ENCODE measurements at regions not wholly inside any gene's neighbourhood (a gene's known extent, or its start where the extent isn't known, plus 50 kb on each side); places are given as distances from the start of the nearest gene placed in this dataset.

DNA sequence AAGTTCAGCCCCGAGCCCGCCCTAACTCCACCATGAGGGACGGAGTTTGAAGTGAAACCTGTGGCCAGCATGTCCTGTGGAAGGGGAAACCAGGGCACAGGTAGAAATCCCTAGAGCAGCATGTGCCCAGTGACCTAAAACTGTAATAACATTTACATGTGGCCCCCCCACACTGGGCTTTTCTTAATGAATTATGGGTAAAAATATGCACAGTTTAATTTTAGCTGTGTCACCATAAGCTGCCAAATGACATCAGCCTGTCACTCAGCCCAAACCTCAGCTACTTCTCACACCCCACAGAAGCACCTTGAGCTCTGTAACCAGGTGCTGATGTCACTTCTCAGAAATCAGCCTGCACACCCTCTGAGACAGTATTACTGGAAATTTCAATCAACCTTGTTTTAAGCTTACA is 50.0 kb upstream of the SLC19A1 start:
- DNase-seq (ENCODE audit: low read depth) = peak; percentile 69

DNA sequence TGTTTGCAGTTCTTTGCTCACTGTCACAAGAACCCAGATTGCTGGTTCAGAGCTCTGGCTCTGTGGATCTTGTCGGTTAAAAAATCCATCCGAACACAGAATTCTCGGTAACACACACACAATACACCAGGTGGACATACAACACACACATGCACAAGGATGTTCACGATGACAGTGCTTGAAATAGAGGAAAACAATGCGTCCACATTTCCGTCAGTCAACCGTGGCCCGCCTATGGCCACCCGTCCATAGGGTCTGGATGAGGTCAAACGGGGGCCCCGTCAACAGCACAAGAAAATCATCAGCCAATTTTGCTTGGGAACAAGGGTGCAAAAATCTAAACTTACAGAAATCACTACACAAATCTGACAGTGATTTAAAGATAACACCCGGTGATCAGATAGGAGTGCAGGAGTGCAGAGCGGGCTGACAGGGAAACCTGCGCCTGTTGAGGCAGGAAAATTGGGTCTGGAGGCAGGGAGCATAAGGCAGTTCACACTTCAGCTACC is 50.4 kb upstream of the SLC19A1 start:
- DNase-seq (ENCODE audit: low read depth) = no peak

GRCh38 chr21:45593162-45594022 is 50.1 kb upstream of the PCBP3 start:
- DNase-seq (ENCODE audit: low read depth) = no peak

Measured in T follicular helper cell (primary cell).